Ureter (tissue), 1 donor: ENCODE measurements at regions not wholly inside any gene's neighbourhood (a gene's known extent, or its start where the extent isn't known, plus 50 kb on each side); places are given as distances from the start of the nearest gene placed in this dataset.

Experiments used
- DNase-seq: peaks from one replicate; pipeline ENCODE4 v3.0.0-alpha.2; 2020; ENCODE audit warnings: low spot score
- donor health status: DM: yes; HTN: yes; CAD: no.

- DNase-seq = no peak
Observed at GRCh38 chr11:127073621-127074020, 73.1 kb upstream of the KIRREL3 start.

GRCh38 chr11:127071606-127072005, 71.0 kb upstream of the KIRREL3 start:
- no peak for DNase-seq

GRCh38 chr11:127070808-127071207, 70.2 kb upstream of the KIRREL3 start:
- no peak for DNase-seq

- no peak for DNase-seq
Observed at GRCh38 chr11:127066401-127067090, 66.0 kb upstream of the KIRREL3 start.

- no peak for DNase-seq
Observed at GRCh38 chr11:127063241-127063640, 62.7 kb upstream of the KIRREL3 start.

GRCh38 chr11:127061947-127062346, 61.4 kb upstream of the KIRREL3 start:
- DNase-seq = no peak

GRCh38 chr11:127059750-127060149, 59.2 kb upstream of the KIRREL3 start:
- no peak for DNase-seq

GRCh38 chr11:127059286-127059685, 58.7 kb upstream of the KIRREL3 start:
- DNase-seq = no peak

- DNase-seq = no peak
Observed at GRCh38 chr11:127058524-127058923, 58.0 kb upstream of the KIRREL3 start.

GRCh38 chr11:127057126-127057525, 56.6 kb upstream of the KIRREL3 start:
- DNase-seq = no peak

- no peak for DNase-seq
Observed at GRCh38 chr11:127056338-127056971, 55.9 kb upstream of the KIRREL3 start.

GRCh38 chr11:127055236-127055635, 54.7 kb upstream of the KIRREL3 start:
- DNase-seq = no peak

GRCh38 chr11:127054153-127054552, 53.6 kb upstream of the KIRREL3 start:
- no peak for DNase-seq

- DNase-seq = no peak
Observed at GRCh38 chr11:127052404-127052803, 51.8 kb upstream of the KIRREL3 start.
